ENCODE measurements at regions not wholly inside any gene's neighbourhood (a gene's known extent, or its start where the extent isn't known, plus 50 kb on each side); places are given as distances from the start of the nearest gene placed in this dataset.

DNA sequence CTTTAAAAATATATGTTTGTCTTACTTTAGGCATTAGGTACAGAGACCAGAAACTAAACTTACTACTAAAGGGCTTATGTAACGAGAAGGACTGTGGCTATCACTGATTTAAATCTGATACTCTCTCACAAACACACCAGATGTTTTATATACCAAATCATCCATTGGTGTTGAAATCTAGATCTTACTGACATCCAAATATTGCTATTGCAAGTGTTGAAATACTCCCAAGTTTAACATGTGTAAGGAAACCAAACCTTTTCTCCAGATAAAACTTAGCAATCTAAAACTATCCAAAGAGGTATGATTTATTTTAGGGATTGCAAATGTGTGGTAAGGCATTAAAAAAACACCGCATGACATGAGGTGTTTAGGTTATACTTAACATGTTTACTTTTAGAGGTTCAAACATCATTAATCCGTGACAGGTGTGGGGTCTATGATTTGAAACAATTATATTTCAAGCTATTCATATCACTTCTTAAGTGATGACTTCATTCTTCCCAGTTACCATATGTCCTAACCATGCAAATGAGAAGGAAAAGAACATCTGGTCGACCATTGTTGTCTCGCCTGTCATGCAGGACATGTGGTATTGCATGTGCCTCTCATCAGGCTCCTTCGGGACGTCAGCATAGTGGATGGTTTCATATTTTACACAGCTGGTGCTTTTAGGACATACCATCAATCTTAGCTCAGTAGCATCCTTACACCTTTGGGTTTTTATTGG, 168.3 kb upstream of the SPACA1 start:
- Mint-ChIP-seq H3K36me3 (ENCODE audit: insufficient read depth) (peaks cover 4% of the 10 kb centered on the region), H3K4me1 (ENCODE audit: low read depth) (no peaks in the 10 kb centered on the region), H3K9me3 (peaks cover 3% of the 10 kb centered on the region), H3K27me3 (ENCODE audit: low read depth) (peaks cover 28% of the 10 kb centered on the region), H3K4me3 (no peak overlapping the region)
- no peak for DNase-seq
- ATAC-seq = no peak

DNA sequence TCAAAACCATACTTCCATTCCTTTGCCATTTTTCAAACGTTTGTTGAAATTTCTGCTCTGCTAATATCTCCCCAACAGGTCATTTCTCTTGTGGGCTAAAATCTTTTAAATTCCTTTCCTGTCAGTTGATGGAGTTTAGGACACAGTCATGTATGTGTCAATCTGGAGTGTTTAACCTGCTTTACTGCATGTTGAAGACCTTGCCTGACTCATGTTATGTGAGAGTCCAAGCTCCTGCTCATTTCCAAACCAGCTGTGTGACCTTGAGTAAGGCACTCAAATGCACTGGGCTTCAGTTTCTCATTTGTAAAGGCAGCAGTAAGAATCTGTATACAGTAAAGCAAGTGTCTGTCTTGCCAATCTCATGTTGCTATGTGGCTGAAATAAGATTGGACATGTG, 171.9 kb upstream of the SPACA1 start:
- Mint-ChIP-seq H3K27me3 (ENCODE audit: low read depth) (peaks cover 23% of the 10 kb centered on the region), H3K4me1 (ENCODE audit: low read depth) (no peaks in the 10 kb centered on the region), H3K9me3 (no peaks in the 10 kb centered on the region), H3K36me3 (ENCODE audit: insufficient read depth) (peaks cover 4% of the 10 kb centered on the region), H3K4me3 (no peak overlapping the region)
- ATAC-seq = no peak
- no peak for DNase-seq

DNA sequence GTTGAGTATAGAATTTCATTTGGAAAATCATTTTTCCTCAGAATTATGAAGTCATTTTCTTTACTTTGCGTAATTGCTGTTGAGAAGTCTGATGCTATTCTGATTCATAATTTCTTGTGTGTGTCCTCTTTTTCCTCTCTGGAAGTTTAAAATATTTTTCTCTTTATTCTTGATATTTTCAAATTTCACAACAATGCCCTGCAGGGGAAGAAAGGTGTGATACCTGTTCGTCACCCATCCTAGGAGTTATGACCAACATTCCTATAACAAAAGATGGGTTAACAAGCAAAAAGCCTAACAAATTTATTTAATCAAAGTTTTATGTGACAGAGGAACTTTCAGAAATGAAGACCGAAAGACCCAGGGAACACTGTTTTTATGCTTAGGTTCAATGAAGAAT, 171.5 kb upstream of the AKIRIN2 start:
- no peaks in the 10 kb centered on the region for H3K4me1 Mint-ChIP-seq (ENCODE audit: low read depth)
- no peak overlapping the region for H3K4me3 Mint-ChIP-seq
- peaks cover 4% of the 10 kb centered on the region for H3K36me3 Mint-ChIP-seq (ENCODE audit: insufficient read depth)
- no peak for ATAC-seq
- H3K9me3 Mint-ChIP-seq = no peaks in the 10 kb centered on the region
- DNase-seq = no peak
- H3K27me3 Mint-ChIP-seq (ENCODE audit: low read depth) = peaks cover 23% of the 10 kb centered on the region

DNA sequence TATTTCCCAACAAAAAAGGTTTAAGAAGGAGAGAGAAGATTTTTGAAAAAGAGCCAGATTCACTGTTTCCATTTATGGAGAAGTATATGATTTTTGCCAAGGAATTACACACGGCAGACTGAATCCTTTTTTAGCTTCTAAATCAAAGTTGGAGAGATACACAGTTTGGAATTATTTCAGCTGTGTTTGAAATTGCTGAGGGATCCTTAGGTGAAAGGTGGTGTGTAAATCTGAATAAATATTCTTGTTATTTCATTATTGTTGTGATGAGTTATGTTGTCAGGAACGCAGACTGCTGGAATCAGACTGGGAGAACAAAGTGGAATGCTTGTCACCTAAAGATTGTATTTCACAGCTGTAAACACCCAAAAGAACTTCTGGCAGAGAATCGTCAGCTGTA, 168.5 kb upstream of the AKIRIN2 start:
- ATAC-seq (no peak), DNase-seq (no peak)
- no peak overlapping the region for H3K4me3 Mint-ChIP-seq
- H3K27me3 Mint-ChIP-seq (ENCODE audit: low read depth) = peaks cover 10% of the 10 kb centered on the region
- no peaks in the 10 kb centered on the region for H3K4me1 Mint-ChIP-seq (ENCODE audit: low read depth)
- H3K9me3 Mint-ChIP-seq = no peaks in the 10 kb centered on the region
- no peaks in the 10 kb centered on the region for H3K36me3 Mint-ChIP-seq (ENCODE audit: insufficient read depth)

DNA sequence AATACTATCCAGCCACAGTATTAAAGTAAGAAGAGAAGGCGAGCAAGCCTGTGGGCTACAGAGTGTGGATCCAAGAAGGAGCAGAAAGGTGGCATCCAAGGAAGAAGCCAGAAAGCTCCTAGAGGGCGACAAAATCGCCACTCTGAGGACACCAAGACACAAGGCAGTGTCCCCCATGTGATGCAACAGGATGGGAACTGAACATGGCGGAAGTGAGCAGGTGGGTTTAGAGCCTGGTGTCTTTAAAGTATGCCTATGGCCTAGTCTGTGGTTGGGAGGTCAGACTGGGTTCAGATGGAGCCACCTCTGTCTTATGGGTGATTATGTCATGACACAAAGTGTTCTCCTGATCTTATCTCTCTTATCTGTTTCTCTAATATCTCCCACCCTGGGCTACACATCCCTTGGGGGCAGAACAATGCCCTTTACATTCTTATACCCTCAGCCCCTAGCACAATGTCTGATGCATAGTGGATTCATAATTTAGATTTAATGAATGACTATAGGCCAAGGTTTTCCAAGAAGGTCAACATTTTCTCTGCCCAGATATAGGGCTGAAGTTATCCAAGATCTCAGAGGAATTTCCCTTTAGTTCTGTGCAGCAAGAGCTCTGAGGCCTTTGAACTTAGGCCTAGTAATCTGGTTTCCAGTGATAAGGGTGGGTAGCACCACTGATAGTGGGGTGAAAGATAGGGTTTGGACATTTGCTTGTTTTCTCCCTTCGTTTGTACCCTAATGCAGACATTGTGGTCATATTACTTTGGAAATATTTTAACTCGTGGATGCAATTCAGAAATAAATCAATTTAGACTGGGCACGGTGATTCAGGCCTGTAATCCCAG, 167.3 kb upstream of the AKIRIN2 start:
- no peaks in the 10 kb centered on the region for H3K9me3 Mint-ChIP-seq
- DNase-seq = no peak
- H3K4me1 Mint-ChIP-seq (ENCODE audit: low read depth) = no peaks in the 10 kb centered on the region
- ATAC-seq = no peak
- H3K4me3 Mint-ChIP-seq = no peak overlapping the region
- H3K36me3 Mint-ChIP-seq (ENCODE audit: insufficient read depth) = no peaks in the 10 kb centered on the region
- peaks cover 4% of the 10 kb centered on the region for H3K27me3 Mint-ChIP-seq (ENCODE audit: low read depth)

DNA sequence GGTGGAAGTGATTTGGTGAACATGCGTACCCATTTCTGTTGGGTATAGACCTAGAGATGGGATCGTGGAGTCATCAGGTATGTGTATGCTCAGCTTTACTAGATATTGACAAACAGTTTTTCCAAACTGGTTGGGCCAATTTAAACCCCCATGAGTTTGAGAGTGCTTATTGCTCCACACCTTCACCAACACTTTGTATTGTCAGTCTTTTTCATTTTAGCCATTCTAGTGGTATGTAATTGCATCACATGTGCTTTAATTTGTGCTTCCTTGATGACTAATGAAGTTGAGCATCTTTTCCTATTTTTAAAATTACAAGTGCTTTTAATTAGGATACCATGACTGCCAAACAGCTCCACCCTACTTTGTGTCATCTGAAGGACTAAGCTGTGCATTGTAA, 158.9 kb upstream of the AKIRIN2 start:
- H3K36me3 Mint-ChIP-seq (ENCODE audit: insufficient read depth) = no peaks in the 10 kb centered on the region
- H3K4me1 Mint-ChIP-seq (ENCODE audit: low read depth) = no peaks in the 10 kb centered on the region

DNA sequence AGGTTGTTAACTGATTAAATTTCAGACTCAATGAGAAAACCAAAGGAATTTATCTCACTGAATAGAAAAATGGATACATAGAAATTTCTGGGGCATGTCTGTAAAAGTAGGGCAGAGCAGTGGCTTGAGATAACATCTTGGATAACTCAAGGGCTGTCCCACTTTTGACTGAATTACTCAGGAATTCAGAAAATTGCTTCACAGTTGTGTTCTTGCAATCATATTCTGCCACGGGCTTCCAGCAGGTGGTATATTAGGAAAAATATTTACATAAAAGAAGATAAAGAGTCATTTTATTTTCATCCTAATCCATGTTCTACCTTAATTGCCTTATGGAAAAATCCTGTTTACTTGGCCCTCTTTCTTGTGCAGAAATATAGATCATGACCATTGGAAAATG, 156.4 kb upstream of the AKIRIN2 start:
- Mint-ChIP-seq H3K4me3 (no peak overlapping the region), H3K27me3 (ENCODE audit: low read depth) (peaks cover 4% of the 10 kb centered on the region), H3K36me3 (ENCODE audit: insufficient read depth) (no peaks in the 10 kb centered on the region), H3K4me1 (ENCODE audit: low read depth) (no peaks in the 10 kb centered on the region), H3K9me3 (peaks cover 4% of the 10 kb centered on the region)
- ATAC-seq (no peak), DNase-seq (no peak)

More for the DNA sequence above, 158.9 kb upstream of the AKIRIN2 start:
- DNase-seq = no peak
- peaks cover 4% of the 10 kb centered on the region for H3K9me3 Mint-ChIP-seq
- peaks cover 6% of the 10 kb centered on the region for H3K27me3 Mint-ChIP-seq (ENCODE audit: low read depth)
- H3K4me3 Mint-ChIP-seq = no peak overlapping the region
- ATAC-seq = no peak

DNA sequence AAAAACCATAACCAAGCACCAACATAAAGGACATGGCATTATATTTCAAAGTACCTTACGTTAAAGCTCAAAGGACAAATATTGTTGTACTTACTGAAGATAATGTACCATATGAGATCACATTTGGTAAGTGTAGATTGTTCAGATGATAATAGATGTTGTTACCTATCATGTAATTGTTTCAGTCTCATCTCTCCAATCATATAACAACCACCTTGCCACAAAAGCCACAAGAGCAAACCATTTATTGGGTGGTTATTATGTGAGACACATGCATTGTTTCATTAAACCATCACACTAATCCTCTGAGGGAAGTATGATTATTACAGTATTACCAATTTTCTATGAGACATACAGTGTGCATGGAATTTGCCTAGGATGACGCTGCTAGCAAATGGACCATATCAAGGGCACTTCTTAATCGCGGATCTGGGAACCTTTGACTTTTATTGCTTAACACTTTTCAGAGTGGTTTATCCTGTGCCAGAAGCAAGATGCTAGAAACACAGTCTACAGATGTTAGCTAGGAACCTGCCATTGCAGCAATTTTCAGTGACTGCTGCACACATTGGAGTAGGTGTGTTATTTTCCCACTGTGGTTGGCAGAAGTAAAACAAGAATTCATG, 149.8 kb upstream of the AKIRIN2 start:
- DNase-seq = no peak
- Mint-ChIP-seq H3K4me3 (no peak overlapping the region), H3K9me3 (no peaks in the 10 kb centered on the region), H3K27me3 (ENCODE audit: low read depth) (no peaks in the 10 kb centered on the region), H3K36me3 (ENCODE audit: insufficient read depth) (no peaks in the 10 kb centered on the region), H3K4me1 (ENCODE audit: low read depth) (no peaks in the 10 kb centered on the region)
- ATAC-seq = no peak

DNA sequence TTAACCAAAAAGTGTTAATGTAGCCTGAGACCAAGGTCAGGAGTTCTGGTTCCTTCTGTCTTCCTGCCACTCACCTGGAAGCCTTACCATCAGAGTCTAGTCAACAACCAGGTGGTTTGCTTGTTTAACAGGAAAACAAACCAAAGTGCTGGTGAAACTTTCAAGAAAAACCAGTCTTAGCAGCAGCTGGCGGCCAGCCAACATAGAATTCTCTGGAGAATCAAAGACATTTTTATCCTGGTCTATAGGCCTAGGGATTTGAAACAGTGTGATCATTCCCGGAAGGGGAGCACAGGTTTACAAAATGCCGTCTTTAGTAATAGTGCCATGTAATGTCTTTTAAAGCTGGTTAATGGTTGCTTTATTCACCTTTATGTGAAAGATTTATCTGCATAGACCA, 146.6 kb upstream of the AKIRIN2 start:
- Mint-ChIP-seq H3K4me1 (ENCODE audit: low read depth) (no peaks in the 10 kb centered on the region), H3K27me3 (ENCODE audit: low read depth) (peaks cover 11% of the 10 kb centered on the region), H3K9me3 (no peaks in the 10 kb centered on the region), H3K4me3 (no peak overlapping the region), H3K36me3 (ENCODE audit: insufficient read depth) (no peaks in the 10 kb centered on the region)
- DNase-seq = no peak
- no peak for ATAC-seq

DNA sequence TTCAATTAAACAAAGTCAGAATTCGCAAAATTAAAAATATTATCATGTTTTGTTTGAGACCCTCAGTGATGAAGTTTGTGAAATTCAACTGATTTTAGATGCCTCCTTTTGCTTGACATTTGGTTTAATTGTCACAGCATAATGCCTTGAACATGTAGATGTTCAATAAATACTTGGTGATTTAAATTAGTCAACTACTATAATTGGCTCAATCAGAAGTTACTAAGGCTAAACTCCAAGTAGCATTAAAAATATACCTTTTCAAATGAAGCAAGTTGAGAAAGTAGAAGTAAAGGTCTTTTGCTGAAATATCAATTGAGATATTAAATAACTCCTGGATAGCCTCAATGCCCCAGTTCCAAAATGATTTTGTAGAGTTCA, 145.8 kb upstream of the AKIRIN2 start:
- ATAC-seq (no peak), DNase-seq (no peak)
- Mint-ChIP-seq H3K9me3 (no peaks in the 10 kb centered on the region), H3K4me1 (ENCODE audit: low read depth) (no peaks in the 10 kb centered on the region), H3K27me3 (ENCODE audit: low read depth) (peaks cover 14% of the 10 kb centered on the region), H3K36me3 (ENCODE audit: insufficient read depth) (no peaks in the 10 kb centered on the region), H3K4me3 (no peak overlapping the region)

DNA sequence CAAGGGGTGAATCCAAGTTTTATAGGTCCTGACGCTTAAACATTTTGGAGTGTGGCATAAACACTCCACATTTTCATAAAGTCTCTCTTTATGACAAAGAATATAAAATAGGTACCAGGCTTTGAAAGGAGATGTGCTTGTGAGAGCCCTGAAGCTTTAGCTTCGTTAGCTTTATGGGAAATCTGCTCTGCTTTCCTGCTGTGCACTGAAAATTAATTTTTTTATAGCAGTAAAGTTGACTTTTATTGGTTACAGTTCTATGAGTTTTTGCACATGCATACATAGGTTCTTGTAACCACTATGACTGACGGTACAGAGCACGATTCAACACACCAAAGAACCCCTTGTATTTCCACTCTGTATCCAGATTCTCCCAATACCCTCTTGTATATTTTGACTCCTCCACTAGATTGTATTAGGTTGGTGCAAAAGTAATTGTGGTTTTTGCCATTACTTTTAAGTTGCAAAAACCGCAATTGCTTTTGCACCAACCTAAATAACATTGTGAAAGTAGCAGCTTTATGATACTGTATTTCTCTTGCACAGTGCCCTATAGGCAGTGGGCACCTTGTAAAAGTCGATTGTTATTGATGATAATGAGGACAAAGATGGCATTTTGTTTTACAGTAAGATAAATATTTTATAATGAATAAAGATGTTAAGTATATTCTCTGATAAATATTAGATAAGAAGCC, 145.2 kb upstream of the AKIRIN2 start:
- Mint-ChIP-seq H3K4me1 (ENCODE audit: low read depth) (no peaks in the 10 kb centered on the region), H3K4me3 (no peak overlapping the region), H3K9me3 (no peaks in the 10 kb centered on the region), H3K36me3 (ENCODE audit: insufficient read depth) (no peaks in the 10 kb centered on the region), H3K27me3 (ENCODE audit: low read depth) (peaks cover 14% of the 10 kb centered on the region)
- DNase-seq = no peak
- no peak for ATAC-seq

DNA sequence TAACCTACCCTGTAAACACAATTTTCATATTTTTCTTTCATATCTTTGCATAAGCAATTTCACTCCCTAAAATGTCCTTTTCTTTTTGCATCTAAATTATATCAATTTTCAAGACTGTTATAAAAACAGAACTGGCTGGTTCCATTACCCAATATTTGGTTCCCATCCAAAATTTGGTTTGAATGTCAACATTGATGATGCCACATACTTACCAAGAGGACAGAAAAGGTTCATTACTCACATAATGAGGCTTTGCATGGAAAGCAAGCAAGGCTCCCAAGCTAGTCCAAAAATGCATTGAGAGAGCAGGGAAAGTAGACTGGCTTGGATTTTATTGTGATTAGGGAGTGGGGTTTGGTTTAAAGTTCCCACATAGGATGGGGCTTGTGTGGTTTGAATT, 144.4 kb upstream of the AKIRIN2 start:
- H3K9me3 Mint-ChIP-seq = no peaks in the 10 kb centered on the region
- no peaks in the 10 kb centered on the region for H3K36me3 Mint-ChIP-seq (ENCODE audit: insufficient read depth)
- no peak for ATAC-seq
- H3K4me1 Mint-ChIP-seq (ENCODE audit: low read depth) = no peaks in the 10 kb centered on the region
- no peak overlapping the region for H3K4me3 Mint-ChIP-seq
- H3K27me3 Mint-ChIP-seq (ENCODE audit: low read depth) = peaks cover 17% of the 10 kb centered on the region
- no peak for DNase-seq

DNA sequence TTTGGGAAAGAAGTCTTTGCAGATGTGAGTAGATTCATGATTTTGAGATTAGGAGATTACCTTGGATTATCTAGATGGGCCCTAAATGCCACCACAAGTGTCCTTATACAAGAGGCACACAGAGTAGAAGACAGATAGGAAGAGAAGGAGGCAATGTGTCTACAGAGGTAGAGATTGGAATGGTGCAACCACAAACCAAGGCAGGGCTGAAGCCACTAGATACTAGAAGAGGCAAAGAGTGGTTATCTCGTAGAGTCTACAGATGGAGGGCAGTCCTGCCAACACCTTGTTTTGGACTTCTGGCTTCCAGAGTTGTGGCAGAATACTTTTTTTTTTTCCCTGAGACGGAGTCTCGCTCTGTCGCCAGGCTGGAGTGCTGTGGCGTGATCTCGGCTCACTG, 138.3 kb upstream of the AKIRIN2 start:
- Mint-ChIP-seq H3K4me1 (ENCODE audit: low read depth) (no peaks in the 10 kb centered on the region), H3K9me3 (peaks cover 4% of the 10 kb centered on the region), H3K4me3 (no peak overlapping the region), H3K27me3 (ENCODE audit: low read depth) (peaks cover 15% of the 10 kb centered on the region), H3K36me3 (ENCODE audit: insufficient read depth) (no peaks in the 10 kb centered on the region)
- no peak for ATAC-seq
- DNase-seq = no peak

DNA sequence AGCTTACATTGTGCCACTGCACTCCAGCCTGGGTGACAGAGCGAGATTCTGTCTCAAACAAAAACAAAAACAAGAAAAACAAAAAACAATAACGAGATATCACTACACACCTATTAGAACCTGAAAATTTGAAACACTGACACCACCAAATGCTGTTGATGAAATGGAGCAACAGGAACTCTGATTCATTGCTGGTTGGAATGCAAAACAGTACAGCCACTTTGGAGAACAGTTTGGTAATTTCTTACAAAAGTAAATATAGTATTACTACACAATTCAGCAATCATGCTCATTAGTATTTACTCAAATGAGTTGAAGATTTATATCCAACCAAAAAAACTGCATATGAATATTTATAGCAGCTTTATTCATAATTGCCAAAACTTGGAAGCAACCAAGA, 135.8 kb upstream of the AKIRIN2 start:
- DNase-seq (no peak), ATAC-seq (no peak)
- Mint-ChIP-seq H3K4me1 (ENCODE audit: low read depth) (no peaks in the 10 kb centered on the region), H3K36me3 (ENCODE audit: insufficient read depth) (no peaks in the 10 kb centered on the region), H3K27me3 (ENCODE audit: low read depth) (peaks cover 7% of the 10 kb centered on the region), H3K9me3 (peaks cover 4% of the 10 kb centered on the region), H3K4me3 (no peak overlapping the region)

All from activated T-cell treated with anti-CD3 and anti-CD28 coated beads, Interleukin-2, amount 50 U/mL, for 4 hours (primary cell).